GM23338 (cell line): ENCODE measurements at regions not wholly inside any gene's neighbourhood (a gene's known extent, or its start where the extent isn't known, plus 50 kb on each side); places are given as distances from the start of the nearest gene placed in this dataset.

Experiments used
- ATAC-seq: fragments of 200-7000 bp; cut with Tn5 transposase; 3 replicates; pipeline ENCODE4 v1.9.1; 2020
- DNase-seq: peaks from one replicate; pipeline ENCODE4 v3.0.0-alpha.2; 2015; ENCODE audit warnings: low spot score
- H2AFZ ChIP-seq: fragments of 200-600 bp; sonication (generic); 2 replicates; pipeline ENCODE4 v1.8.0; 2016; ENCODE audit warnings: antibody characterized with exemption, mild to moderate bottlenecking, moderate library complexity
- H3F3A ChIP-seq: fragments of 200-600 bp; sonication (generic); replicated peaks from 2 replicates; pipeline ENCODE4 v1.8.0; 2017; ENCODE audit warnings: antibody characterized with exemption, mixed run types, low read depth
- H3K27ac ChIP-seq: fragments of 200-600 bp; sonication (generic); 2 replicates; pipeline ENCODE4 v1.6.1; 2016; ENCODE audit warnings: low read depth
- H3K27me3 ChIP-seq: fragments of 200-600 bp; sonication (generic); 2 replicates; pipeline ENCODE4 v1.8.0; 2016; ENCODE audit warnings: mild to moderate bottlenecking, mixed run types, moderate library complexity; ENCODE audit not compliant: insufficient read depth
- H3K36me3 ChIP-seq: fragments of 200-600 bp; sonication (generic); 2 replicates; pipeline ENCODE4 v1.8.0; 2016; ENCODE audit warnings: mild to moderate bottlenecking; ENCODE audit not compliant: insufficient read depth
- H3K4me1 ChIP-seq: fragments of 200-600 bp; sonication (generic); 2 replicates; pipeline ENCODE4 v1.8.0; 2016; ENCODE audit warnings: mild to moderate bottlenecking, moderate library complexity; ENCODE audit not compliant: insufficient read depth
- H3K4me2 ChIP-seq: fragments of 200-600 bp; sonication (generic); 2 replicates; pipeline ENCODE4 v1.7.1; 2017; ENCODE audit warnings: mixed run types
- H3K4me3 ChIP-seq: fragments of 200-600 bp; sonication (generic); 2 replicates; pipeline ENCODE4 v1.6.1; 2016; ENCODE audit warnings: mixed run types
- H3K79me2 ChIP-seq: fragments of 200-600 bp; sonication (generic); replicated peaks from 2 replicates; pipeline ENCODE4 v1.8.0; 2017; ENCODE audit warnings: mild to moderate bottlenecking; ENCODE audit not compliant: insufficient read depth
- H3K9me2 ChIP-seq: fragments of 200-600 bp; sonication (generic); 2 replicates; pipeline ENCODE4 v1.8.0; 2017; ENCODE audit not compliant: insufficient read depth
- H4K20me1 ChIP-seq: fragments of 200-600 bp; sonication (generic); replicated peaks from 2 replicates; pipeline ENCODE4 v1.8.0; 2017; ENCODE audit warnings: mild to moderate bottlenecking; ENCODE audit not compliant: insufficient read depth
- H3K27ac Mint-ChIP-seq: 2 replicates; pipeline ENCODE4 v1.8.0; 2020; ENCODE audit warnings: inconsistent platforms, mild to moderate bottlenecking, moderate library complexity, mixed read lengths
- H3K27me3 Mint-ChIP-seq: 3 replicates; pipeline ENCODE4 v1.8.0; 2022; ENCODE audit warnings: low read depth, mild to moderate bottlenecking, moderate library complexity, mixed read lengths, inconsistent platforms; ENCODE audit not compliant: insufficient read depth, poor library complexity
- H3K36me3 Mint-ChIP-seq: 3 replicates; pipeline ENCODE4 v1.8.0; 2021; ENCODE audit warnings: low read depth, mild to moderate bottlenecking, inconsistent platforms, moderate library complexity, mixed read lengths
- H3K4me1 Mint-ChIP-seq: 3 replicates; pipeline ENCODE4 v1.8.0; 2020; ENCODE audit warnings: mild to moderate bottlenecking, inconsistent platforms, mixed read lengths
- H3K4me3 Mint-ChIP-seq: 3 replicates; pipeline ENCODE4 v1.8.0; 2021; ENCODE audit warnings: moderate library complexity, mild to moderate bottlenecking, inconsistent platforms, mixed read lengths
- H3K9me3 Mint-ChIP-seq: 3 replicates; pipeline ENCODE4 v1.8.0; 2020; ENCODE audit warnings: moderate library complexity, mild to moderate bottlenecking, inconsistent platforms, mixed read lengths
- CREB1 ChIP-seq: fragments of 250-450 bp; sonication (Bioruptor Pico); IDR thresholded peaks from 2 replicates; pipeline ENCODE4 v1.5.0; 2020; ENCODE audit warnings: low read depth, mild to moderate bottlenecking, moderate library complexity
- EZH2 ChIP-seq: fragments of 200-600 bp; sonication (generic); IDR thresholded peaks from one replicate; pipeline ENCODE4 v1.8.0; 2017; ENCODE audit warnings: antibody characterized with exemption, mild to moderate bottlenecking, low read depth; ENCODE audit not compliant: unreplicated experiment
- EZH2phosphoT487 ChIP-seq: fragments of 200-600 bp; sonication (generic); IDR thresholded peaks from one replicate; pipeline ENCODE4 v1.8.1; 2018; ENCODE audit warnings: antibody characterized with exemption; ENCODE audit not compliant: unreplicated experiment
- JUNB ChIP-seq: IDR thresholded peaks from one replicate; pipeline ENCODE4 v1.6.1; 2016; ENCODE audit warnings: antibody characterized with exemption; ENCODE audit not compliant: unreplicated experiment
- NANOG ChIP-seq: IDR thresholded peaks from 2 replicates; pipeline ENCODE4 v1.6.1; 2016; ENCODE audit warnings: antibody characterized with exemption, borderline replicate concordance
- POLR2AphosphoS5 ChIP-seq: IDR thresholded peaks from 2 replicates; pipeline ENCODE4 v1.6.1; 2016; ENCODE audit warnings: antibody characterized with exemption, low read depth
- STAT1 ChIP-seq: IDR thresholded peaks from one replicate; pipeline ENCODE4 v1.6.1; 2016; ENCODE audit warnings: antibody characterized with exemption; ENCODE audit not compliant: unreplicated experiment
- ZNF114 ChIP-seq: fragments of 250-450 bp; sonication (Bioruptor Pico); IDR thresholded peaks from 2 replicates; pipeline ENCODE4 v1.5.0; 2020; ENCODE audit warnings: mild to moderate bottlenecking, moderate library complexity
- ZNF331 ChIP-seq: fragments of 250-450 bp; sonication (Bioruptor Pico); IDR thresholded peaks from 2 replicates; pipeline ENCODE4 v1.5.0; 2020; ENCODE audit warnings: low read depth, mild to moderate bottlenecking, moderate library complexity
- TF ChIP-seq, protein P1 (sequence below): fragments of 250-450 bp; sonication (Bioruptor Pico); IDR thresholded peaks from 2 replicates; pipeline ENCODE4 v1.5.0; 2020; ENCODE audit warnings: mild to moderate bottlenecking, moderate library complexity
- TF ChIP-seq, protein P2 (sequence below): IDR thresholded peaks from one replicate; pipeline ENCODE4 v1.6.1; 2018; ENCODE audit warnings: antibody characterized with exemption; ENCODE audit not compliant: unreplicated experiment
- TF ChIP-seq, protein P3 (sequence below): IDR thresholded peaks from 2 replicates; pipeline ENCODE4 v1.6.1; 2016; ENCODE audit warnings: antibody characterized with exemption
- TF ChIP-seq, protein P4 (sequence below), 2 experiments: fragments of 200-600 bp in 1 of 2; sonication (generic) in 1 of 2; conservative IDR thresholded peaks; 2 replicates each; pipeline versions ENCODE4 v1.5.1 to v1.6.1; 2016 to 2017; ENCODE audit warnings: antibody characterized with exemption in 2 of 2, low read depth in 2 of 2, mild to moderate bottlenecking in 2 of 2, moderate library complexity in 1 of 2

DNA sequence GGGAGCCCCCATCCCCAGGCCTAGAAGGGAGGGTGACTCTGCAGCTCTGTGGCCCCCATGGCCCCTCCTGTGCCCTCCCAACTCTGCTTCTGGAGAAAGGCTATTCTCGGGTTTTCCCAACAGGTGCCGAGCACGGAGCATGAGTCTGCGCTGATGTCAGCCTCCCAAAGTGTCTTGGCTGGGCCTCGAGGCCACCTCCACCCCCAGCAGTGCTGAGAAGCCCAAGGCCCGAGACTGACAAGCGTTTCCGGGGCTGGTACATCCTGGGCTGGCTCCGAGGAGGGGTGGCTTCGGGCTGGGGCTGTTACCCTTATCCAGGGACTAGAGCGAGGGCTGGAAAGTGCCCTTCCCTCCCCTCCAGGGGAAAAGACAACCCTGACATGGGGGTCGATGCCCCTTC is 60.2 kb upstream of the GATA5 start:
- H3K4me1 Mint-ChIP-seq = no peaks in the 10 kb centered on the region
- Histone ChIP-seq H3K79me2 (no peaks in the 10 kb centered on the region), H3K4me3 (no peak overlapping the region), H3K27ac (no peak overlapping the region), H2AFZ (no peak overlapping the region), H3K4me1 (no peaks in the 10 kb centered on the region), H3K9me2 (no peaks in the 10 kb centered on the region), H4K20me1 (no peaks in the 10 kb centered on the region), H3K4me2 (no peak overlapping the region), H3K36me3 (no peaks in the 10 kb centered on the region), H3F3A (no peaks in the 10 kb centered on the region), H3K27me3 (no peaks in the 10 kb centered on the region)
- H3K27me3 Mint-ChIP-seq = peaks cover 2% of the 10 kb centered on the region
- ATAC-seq (no peak), DNase-seq (no peak)
- no peaks in the 10 kb centered on the region for H3K36me3 Mint-ChIP-seq
- TF ChIP-seq NANOG (no peak), ZNF114 (CRISPR knock-in tag) (no peak), CREB1 (no peak), POLR2AphosphoS5 (no peak), ZNF331 (no peak), EZH2 (no peak), JUNB (no peak), STAT1 (no peak), EZH2phosphoT487 (no peak)
- TF ChIP-seq, protein P1, sequence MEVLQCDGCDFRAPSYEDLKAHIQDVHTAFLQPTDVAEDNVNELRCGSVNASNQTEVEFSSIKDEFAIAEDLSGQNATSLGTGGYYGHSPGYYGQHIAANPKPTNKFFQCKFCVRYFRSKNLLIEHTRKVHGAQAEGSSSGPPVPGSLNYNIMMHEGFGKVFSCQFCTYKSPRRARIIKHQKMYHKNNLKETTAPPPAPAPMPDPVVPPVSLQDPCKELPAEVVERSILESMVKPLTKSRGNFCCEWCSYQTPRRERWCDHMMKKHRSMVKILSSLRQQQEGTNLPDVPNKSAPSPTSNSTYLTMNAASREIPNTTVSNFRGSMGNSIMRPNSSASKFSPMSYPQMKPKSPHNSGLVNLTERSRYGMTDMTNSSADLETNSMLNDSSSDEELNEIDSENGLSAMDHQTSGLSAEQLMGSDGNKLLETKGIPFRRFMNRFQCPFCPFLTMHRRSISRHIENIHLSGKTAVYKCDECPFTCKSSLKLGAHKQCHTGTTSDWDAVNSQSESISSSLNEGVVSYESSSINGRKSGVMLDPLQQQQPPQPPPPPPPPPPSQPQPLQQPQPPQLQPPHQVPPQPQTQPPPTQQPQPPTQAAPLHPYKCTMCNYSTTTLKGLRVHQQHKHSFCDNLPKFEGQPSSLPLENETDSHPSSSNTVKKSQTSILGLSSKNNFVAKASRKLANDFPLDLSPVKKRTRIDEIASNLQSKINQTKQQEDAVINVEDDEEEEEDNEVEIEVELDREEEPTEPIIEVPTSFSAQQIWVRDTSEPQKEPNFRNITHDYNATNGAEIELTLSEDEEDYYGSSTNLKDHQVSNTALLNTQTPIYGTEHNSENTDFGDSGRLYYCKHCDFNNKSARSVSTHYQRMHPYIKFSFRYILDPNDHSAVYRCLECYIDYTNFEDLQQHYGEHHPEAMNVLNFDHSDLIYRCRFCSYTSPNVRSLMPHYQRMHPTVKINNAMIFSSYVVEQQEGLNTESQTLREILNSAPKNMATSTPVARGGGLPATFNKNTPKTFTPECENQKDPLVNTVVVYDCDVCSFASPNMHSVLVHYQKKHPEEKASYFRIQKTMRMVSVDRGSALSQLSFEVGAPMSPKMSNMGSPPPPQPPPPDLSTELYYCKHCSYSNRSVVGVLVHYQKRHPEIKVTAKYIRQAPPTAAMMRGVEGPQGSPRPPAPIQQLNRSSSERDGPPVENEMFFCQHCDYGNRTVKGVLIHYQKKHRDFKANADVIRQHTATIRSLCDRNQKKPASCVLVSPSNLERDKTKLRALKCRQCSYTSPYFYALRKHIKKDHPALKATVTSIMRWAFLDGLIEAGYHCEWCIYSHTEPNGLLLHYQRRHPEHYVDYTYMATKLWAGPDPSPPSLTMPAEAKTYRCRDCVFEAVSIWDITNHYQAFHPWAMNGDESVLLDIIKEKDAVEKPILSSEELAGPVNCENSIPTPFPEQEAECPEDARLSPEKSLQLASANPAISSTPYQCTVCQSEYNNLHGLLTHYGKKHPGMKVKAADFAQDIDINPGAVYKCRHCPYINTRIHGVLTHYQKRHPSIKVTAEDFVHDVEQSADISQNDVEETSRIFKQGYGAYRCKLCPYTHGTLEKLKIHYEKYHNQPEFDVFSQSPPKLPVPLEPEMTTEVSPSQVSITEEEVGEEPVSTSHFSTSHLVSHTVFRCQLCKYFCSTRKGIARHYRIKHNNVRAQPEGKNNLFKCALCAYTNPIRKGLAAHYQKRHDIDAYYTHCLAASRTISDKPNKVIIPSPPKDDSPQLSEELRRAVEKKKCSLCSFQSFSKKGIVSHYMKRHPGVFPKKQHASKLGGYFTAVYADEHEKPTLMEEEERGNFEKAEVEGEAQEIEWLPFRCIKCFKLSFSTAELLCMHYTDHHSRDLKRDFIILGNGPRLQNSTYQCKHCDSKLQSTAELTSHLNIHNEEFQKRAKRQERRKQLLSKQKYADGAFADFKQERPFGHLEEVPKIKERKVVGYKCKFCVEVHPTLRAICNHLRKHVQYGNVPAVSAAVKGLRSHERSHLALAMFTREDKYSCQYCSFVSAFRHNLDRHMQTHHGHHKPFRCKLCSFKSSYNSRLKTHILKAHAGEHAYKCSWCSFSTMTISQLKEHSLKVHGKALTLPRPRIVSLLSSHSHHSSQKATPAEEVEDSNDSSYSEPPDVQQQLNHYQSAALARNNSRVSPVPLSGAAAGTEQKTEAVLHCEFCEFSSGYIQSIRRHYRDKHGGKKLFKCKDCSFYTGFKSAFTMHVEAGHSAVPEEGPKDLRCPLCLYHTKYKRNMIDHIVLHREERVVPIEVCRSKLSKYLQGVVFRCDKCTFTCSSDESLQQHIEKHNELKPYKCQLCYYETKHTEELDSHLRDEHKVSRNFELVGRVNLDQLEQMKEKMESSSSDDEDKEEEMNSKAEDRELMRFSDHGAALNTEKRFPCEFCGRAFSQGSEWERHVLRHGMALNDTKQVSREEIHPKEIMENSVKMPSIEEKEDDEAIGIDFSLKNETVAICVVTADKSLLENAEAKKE (CRISPR knock-in tag) = no peak
- TF ChIP-seq, protein P2, sequence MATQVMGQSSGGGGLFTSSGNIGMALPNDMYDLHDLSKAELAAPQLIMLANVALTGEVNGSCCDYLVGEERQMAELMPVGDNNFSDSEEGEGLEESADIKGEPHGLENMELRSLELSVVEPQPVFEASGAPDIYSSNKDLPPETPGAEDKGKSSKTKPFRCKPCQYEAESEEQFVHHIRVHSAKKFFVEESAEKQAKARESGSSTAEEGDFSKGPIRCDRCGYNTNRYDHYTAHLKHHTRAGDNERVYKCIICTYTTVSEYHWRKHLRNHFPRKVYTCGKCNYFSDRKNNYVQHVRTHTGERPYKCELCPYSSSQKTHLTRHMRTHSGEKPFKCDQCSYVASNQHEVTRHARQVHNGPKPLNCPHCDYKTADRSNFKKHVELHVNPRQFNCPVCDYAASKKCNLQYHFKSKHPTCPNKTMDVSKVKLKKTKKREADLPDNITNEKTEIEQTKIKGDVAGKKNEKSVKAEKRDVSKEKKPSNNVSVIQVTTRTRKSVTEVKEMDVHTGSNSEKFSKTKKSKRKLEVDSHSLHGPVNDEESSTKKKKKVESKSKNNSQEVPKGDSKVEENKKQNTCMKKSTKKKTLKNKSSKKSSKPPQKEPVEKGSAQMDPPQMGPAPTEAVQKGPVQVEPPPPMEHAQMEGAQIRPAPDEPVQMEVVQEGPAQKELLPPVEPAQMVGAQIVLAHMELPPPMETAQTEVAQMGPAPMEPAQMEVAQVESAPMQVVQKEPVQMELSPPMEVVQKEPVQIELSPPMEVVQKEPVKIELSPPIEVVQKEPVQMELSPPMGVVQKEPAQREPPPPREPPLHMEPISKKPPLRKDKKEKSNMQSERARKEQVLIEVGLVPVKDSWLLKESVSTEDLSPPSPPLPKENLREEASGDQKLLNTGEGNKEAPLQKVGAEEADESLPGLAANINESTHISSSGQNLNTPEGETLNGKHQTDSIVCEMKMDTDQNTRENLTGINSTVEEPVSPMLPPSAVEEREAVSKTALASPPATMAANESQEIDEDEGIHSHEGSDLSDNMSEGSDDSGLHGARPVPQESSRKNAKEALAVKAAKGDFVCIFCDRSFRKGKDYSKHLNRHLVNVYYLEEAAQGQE = no peak
- TF ChIP-seq, protein P3, sequence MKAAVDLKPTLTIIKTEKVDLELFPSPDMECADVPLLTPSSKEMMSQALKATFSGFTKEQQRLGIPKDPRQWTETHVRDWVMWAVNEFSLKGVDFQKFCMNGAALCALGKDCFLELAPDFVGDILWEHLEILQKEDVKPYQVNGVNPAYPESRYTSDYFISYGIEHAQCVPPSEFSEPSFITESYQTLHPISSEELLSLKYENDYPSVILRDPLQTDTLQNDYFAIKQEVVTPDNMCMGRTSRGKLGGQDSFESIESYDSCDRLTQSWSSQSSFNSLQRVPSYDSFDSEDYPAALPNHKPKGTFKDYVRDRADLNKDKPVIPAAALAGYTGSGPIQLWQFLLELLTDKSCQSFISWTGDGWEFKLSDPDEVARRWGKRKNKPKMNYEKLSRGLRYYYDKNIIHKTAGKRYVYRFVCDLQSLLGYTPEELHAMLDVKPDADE = no peak
- TF ChIP-seq, protein P4, sequence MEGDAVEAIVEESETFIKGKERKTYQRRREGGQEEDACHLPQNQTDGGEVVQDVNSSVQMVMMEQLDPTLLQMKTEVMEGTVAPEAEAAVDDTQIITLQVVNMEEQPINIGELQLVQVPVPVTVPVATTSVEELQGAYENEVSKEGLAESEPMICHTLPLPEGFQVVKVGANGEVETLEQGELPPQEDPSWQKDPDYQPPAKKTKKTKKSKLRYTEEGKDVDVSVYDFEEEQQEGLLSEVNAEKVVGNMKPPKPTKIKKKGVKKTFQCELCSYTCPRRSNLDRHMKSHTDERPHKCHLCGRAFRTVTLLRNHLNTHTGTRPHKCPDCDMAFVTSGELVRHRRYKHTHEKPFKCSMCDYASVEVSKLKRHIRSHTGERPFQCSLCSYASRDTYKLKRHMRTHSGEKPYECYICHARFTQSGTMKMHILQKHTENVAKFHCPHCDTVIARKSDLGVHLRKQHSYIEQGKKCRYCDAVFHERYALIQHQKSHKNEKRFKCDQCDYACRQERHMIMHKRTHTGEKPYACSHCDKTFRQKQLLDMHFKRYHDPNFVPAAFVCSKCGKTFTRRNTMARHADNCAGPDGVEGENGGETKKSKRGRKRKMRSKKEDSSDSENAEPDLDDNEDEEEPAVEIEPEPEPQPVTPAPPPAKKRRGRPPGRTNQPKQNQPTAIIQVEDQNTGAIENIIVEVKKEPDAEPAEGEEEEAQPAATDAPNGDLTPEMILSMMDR (conservative IDR thresholded peaks at IDR 0.05; ENCODE audit: low read depth in 2 of 2) = no peak
- H3K9me3 Mint-ChIP-seq = no peaks in the 10 kb centered on the region
- no peak overlapping the region for H3K27ac Mint-ChIP-seq
- H3K4me3 Mint-ChIP-seq = no peak overlapping the region
